MM.1S (cell line): ENCODE measurements at regions not wholly inside any gene's neighbourhood (a gene's known extent, or its start where the extent isn't known, plus 50 kb on each side); places are given as distances from the start of the nearest gene placed in this dataset.

ENCODE experiments used
- CTCF ChIP-seq: fragments of 300-600 bp; sonication (generic); IDR thresholded peaks from 2 replicates; pipeline ENCODE4 v1.5.1; 2016; ENCODE audit warnings: antibody characterized with exemption, low read length, mixed read lengths
- EZH2 ChIP-seq: fragments of 300-600 bp; sonication (generic); optimal IDR thresholded peaks from 2 replicates; pipeline ENCODE3; 2017; ENCODE audit warnings: low read depth, mild to moderate bottlenecking, antibody characterized with exemption, low read length, mixed read lengths
- EZH2phosphoT487 ChIP-seq: fragments of 300-600 bp; sonication (generic); IDR thresholded peaks from 2 replicates; pipeline ENCODE4 v1.6.1; 2018; ENCODE audit warnings: antibody characterized with exemption, low read length

GRCh38 chr2:179322289-179322688 lies 57.7 kb upstream of the SESTD1 start:
- TF ChIP-seq CTCF (no peak), EZH2 (no peak), EZH2phosphoT487 (no peak)
